ENCODE measurements at regions not wholly inside any gene's neighbourhood (a gene's known extent, or its start where the extent isn't known, plus 50 kb on each side); places are given as distances from the start of the nearest gene placed in this dataset.

GRCh38 chr12:77500089-77500488, 330.6 kb upstream of the NAV3 start:
- TF ChIP-seq POLR2AphosphoS5 (IDR thresholded peaks at IDR 0.05; ENCODE audit: low read depth, low read length) (no peak), POLR2A (IDR thresholded peaks at IDR 0.05; ENCODE audit: low read depth, low read length) (no peak)
